GM23338 (cell line): ENCODE measurements at regions not wholly inside any gene's neighbourhood (a gene's known extent, or its start where the extent isn't known, plus 50 kb on each side); places are given as distances from the start of the nearest gene placed in this dataset.

Source experiments
- ATAC-seq: fragments of 200-7000 bp; cut with Tn5 transposase; 3 replicates; pipeline ENCODE4 v1.9.1; 2020
- DNase-seq: peaks from one replicate; pipeline ENCODE4 v3.0.0-alpha.2; 2015; ENCODE audit warnings: low spot score
- H2AFZ ChIP-seq: fragments of 200-600 bp; sonication (generic); 2 replicates; pipeline ENCODE4 v1.8.0; 2016; ENCODE audit warnings: antibody characterized with exemption, mild to moderate bottlenecking, moderate library complexity
- H3F3A ChIP-seq: fragments of 200-600 bp; sonication (generic); replicated peaks from 2 replicates; pipeline ENCODE4 v1.8.0; 2017; ENCODE audit warnings: antibody characterized with exemption, mixed run types, low read depth
- H3K27ac ChIP-seq: fragments of 200-600 bp; sonication (generic); 2 replicates; pipeline ENCODE4 v1.6.1; 2016; ENCODE audit warnings: low read depth
- H3K27me3 ChIP-seq: fragments of 200-600 bp; sonication (generic); 2 replicates; pipeline ENCODE4 v1.8.0; 2016; ENCODE audit warnings: mild to moderate bottlenecking, mixed run types, moderate library complexity; ENCODE audit not compliant: insufficient read depth
- H3K36me3 ChIP-seq: fragments of 200-600 bp; sonication (generic); 2 replicates; pipeline ENCODE4 v1.8.0; 2016; ENCODE audit warnings: mild to moderate bottlenecking; ENCODE audit not compliant: insufficient read depth
- H3K4me1 ChIP-seq: fragments of 200-600 bp; sonication (generic); 2 replicates; pipeline ENCODE4 v1.8.0; 2016; ENCODE audit warnings: mild to moderate bottlenecking, moderate library complexity; ENCODE audit not compliant: insufficient read depth
- H3K4me2 ChIP-seq: fragments of 200-600 bp; sonication (generic); 2 replicates; pipeline ENCODE4 v1.7.1; 2017; ENCODE audit warnings: mixed run types
- H3K4me3 ChIP-seq: fragments of 200-600 bp; sonication (generic); 2 replicates; pipeline ENCODE4 v1.6.1; 2016; ENCODE audit warnings: mixed run types
- H3K79me2 ChIP-seq: fragments of 200-600 bp; sonication (generic); replicated peaks from 2 replicates; pipeline ENCODE4 v1.8.0; 2017; ENCODE audit warnings: mild to moderate bottlenecking; ENCODE audit not compliant: insufficient read depth
- H3K9me2 ChIP-seq: fragments of 200-600 bp; sonication (generic); 2 replicates; pipeline ENCODE4 v1.8.0; 2017; ENCODE audit not compliant: insufficient read depth
- H4K20me1 ChIP-seq: fragments of 200-600 bp; sonication (generic); replicated peaks from 2 replicates; pipeline ENCODE4 v1.8.0; 2017; ENCODE audit warnings: mild to moderate bottlenecking; ENCODE audit not compliant: insufficient read depth
- H3K27ac Mint-ChIP-seq: 2 replicates; pipeline ENCODE4 v1.8.0; 2020; ENCODE audit warnings: inconsistent platforms, mild to moderate bottlenecking, moderate library complexity, mixed read lengths
- H3K27me3 Mint-ChIP-seq: 3 replicates; pipeline ENCODE4 v1.8.0; 2022; ENCODE audit warnings: low read depth, mild to moderate bottlenecking, moderate library complexity, mixed read lengths, inconsistent platforms; ENCODE audit not compliant: insufficient read depth, poor library complexity
- H3K36me3 Mint-ChIP-seq: 3 replicates; pipeline ENCODE4 v1.8.0; 2021; ENCODE audit warnings: low read depth, mild to moderate bottlenecking, inconsistent platforms, moderate library complexity, mixed read lengths
- H3K4me1 Mint-ChIP-seq: 3 replicates; pipeline ENCODE4 v1.8.0; 2020; ENCODE audit warnings: mild to moderate bottlenecking, inconsistent platforms, mixed read lengths
- H3K4me3 Mint-ChIP-seq: 3 replicates; pipeline ENCODE4 v1.8.0; 2021; ENCODE audit warnings: moderate library complexity, mild to moderate bottlenecking, inconsistent platforms, mixed read lengths
- H3K9me3 Mint-ChIP-seq: 3 replicates; pipeline ENCODE4 v1.8.0; 2020; ENCODE audit warnings: moderate library complexity, mild to moderate bottlenecking, inconsistent platforms, mixed read lengths
- CREB1 ChIP-seq: fragments of 250-450 bp; sonication (Bioruptor Pico); IDR thresholded peaks from 2 replicates; pipeline ENCODE4 v1.5.0; 2020; ENCODE audit warnings: low read depth, mild to moderate bottlenecking, moderate library complexity
- EZH2 ChIP-seq: fragments of 200-600 bp; sonication (generic); IDR thresholded peaks from one replicate; pipeline ENCODE4 v1.8.0; 2017; ENCODE audit warnings: antibody characterized with exemption, mild to moderate bottlenecking, low read depth; ENCODE audit not compliant: unreplicated experiment
- EZH2phosphoT487 ChIP-seq: fragments of 200-600 bp; sonication (generic); IDR thresholded peaks from one replicate; pipeline ENCODE4 v1.8.1; 2018; ENCODE audit warnings: antibody characterized with exemption; ENCODE audit not compliant: unreplicated experiment
- JUNB ChIP-seq: IDR thresholded peaks from one replicate; pipeline ENCODE4 v1.6.1; 2016; ENCODE audit warnings: antibody characterized with exemption; ENCODE audit not compliant: unreplicated experiment
- POLR2AphosphoS5 ChIP-seq: IDR thresholded peaks from 2 replicates; pipeline ENCODE4 v1.6.1; 2016; ENCODE audit warnings: antibody characterized with exemption, low read depth
- STAT1 ChIP-seq: IDR thresholded peaks from one replicate; pipeline ENCODE4 v1.6.1; 2016; ENCODE audit warnings: antibody characterized with exemption; ENCODE audit not compliant: unreplicated experiment
- ZNF114 ChIP-seq: fragments of 250-450 bp; sonication (Bioruptor Pico); IDR thresholded peaks from 2 replicates; pipeline ENCODE4 v1.5.0; 2020; ENCODE audit warnings: mild to moderate bottlenecking, moderate library complexity
- TF ChIP-seq, protein P1 (sequence below), 2 experiments: fragments of 200-600 bp in 1 of 2; sonication (generic) in 1 of 2; conservative IDR thresholded peaks; 2 replicates each; pipeline versions ENCODE4 v1.5.1 to v1.6.1; 2016 to 2017; ENCODE audit warnings: antibody characterized with exemption in 2 of 2, low read depth in 2 of 2, mild to moderate bottlenecking in 2 of 2, moderate library complexity in 1 of 2
- TF ChIP-seq, protein P2 (sequence below): IDR thresholded peaks from 2 replicates; pipeline ENCODE4 v1.6.1; 2016; ENCODE audit warnings: antibody characterized with exemption

DNA sequence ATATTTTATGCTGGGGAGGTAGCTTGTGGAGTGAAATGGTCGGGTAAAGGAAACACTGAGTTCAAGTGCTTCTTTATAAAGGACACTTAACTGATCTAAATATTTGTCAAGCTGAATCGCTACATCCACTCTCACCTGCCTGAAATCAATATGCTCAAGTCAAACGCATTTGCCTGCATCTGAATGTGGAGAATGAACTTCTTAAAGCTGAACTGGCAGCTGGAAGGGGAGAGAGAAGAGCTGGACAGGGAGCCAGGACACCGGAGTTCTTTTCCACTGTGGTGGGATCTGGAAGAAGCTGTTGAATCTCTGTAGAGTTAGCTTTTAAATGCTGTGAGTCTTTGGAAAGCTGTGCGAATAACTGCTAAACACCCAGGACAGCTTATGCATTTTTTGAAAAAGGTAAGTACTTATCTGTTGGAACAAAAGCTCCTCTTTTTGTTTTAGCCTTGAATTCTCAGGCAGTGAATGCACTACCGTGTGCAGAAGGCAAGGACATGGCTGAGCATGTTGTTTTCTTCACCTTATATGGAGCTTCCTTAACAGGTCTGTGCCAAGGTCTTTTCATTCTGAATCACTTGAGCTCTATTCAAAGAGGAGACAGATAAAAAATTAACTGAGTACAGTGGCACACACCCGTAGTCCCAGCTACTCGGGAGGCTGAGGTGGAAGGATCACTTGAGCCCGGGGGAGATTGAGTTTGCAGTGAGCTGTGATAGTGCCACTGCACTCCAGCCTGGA, 74.2 kb upstream of the KLF7 start (continued):
- TF ChIP-seq, protein P1, sequence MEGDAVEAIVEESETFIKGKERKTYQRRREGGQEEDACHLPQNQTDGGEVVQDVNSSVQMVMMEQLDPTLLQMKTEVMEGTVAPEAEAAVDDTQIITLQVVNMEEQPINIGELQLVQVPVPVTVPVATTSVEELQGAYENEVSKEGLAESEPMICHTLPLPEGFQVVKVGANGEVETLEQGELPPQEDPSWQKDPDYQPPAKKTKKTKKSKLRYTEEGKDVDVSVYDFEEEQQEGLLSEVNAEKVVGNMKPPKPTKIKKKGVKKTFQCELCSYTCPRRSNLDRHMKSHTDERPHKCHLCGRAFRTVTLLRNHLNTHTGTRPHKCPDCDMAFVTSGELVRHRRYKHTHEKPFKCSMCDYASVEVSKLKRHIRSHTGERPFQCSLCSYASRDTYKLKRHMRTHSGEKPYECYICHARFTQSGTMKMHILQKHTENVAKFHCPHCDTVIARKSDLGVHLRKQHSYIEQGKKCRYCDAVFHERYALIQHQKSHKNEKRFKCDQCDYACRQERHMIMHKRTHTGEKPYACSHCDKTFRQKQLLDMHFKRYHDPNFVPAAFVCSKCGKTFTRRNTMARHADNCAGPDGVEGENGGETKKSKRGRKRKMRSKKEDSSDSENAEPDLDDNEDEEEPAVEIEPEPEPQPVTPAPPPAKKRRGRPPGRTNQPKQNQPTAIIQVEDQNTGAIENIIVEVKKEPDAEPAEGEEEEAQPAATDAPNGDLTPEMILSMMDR (conservative IDR thresholded peaks at IDR 0.05; ENCODE audit: low read depth in 2 of 2): no peak
- TF ChIP-seq POLR2AphosphoS5 (no peak), ZNF114 (CRISPR knock-in tag) (no peak), CREB1 (CRISPR knock-in tag) (no peak)

DNA sequence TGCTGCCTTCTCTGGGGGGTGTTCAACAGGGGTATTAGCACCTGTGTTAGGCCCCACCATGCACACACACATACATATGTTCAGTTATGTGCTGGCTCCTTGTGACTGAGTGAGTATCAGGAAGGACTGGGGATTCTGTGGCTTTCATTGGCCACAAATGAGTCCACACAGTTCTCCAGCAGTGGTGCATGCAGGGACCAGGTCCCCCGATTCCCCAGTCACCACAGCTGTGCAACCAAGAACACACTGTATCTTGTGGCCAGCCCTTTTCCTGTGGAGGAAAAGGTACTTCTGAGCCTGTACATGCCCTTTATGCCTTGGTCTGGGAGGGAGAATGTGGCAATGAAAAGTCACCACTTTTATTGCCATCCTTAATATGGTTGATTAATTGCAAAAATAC, 74.9 kb upstream of the KLF7 start:
- H3K27me3 Mint-ChIP-seq: no peaks in the 10 kb centered on the region
- no peak for TF ChIP-seq POLR2AphosphoS5
- TF ChIP-seq, protein P2, sequence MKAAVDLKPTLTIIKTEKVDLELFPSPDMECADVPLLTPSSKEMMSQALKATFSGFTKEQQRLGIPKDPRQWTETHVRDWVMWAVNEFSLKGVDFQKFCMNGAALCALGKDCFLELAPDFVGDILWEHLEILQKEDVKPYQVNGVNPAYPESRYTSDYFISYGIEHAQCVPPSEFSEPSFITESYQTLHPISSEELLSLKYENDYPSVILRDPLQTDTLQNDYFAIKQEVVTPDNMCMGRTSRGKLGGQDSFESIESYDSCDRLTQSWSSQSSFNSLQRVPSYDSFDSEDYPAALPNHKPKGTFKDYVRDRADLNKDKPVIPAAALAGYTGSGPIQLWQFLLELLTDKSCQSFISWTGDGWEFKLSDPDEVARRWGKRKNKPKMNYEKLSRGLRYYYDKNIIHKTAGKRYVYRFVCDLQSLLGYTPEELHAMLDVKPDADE: no peak
- TF ChIP-seq, protein P1 (conservative IDR thresholded peaks at IDR 0.05; ENCODE audit: low read depth in 2 of 2): no peak
- TF ChIP-seq JUNB: no peak
- no peak for TF ChIP-seq CREB1 (CRISPR knock-in tag)
- no peak for TF ChIP-seq STAT1
- TF ChIP-seq ZNF114 (CRISPR knock-in tag): no peak
- no peak for TF ChIP-seq EZH2phosphoT487
- no peak for TF ChIP-seq EZH2
- no peak overlapping the region for H3K4me2 ChIP-seq
- H3F3A ChIP-seq: no peaks in the 10 kb centered on the region
- ATAC-seq (no peak), DNase-seq (no peak)
- H2AFZ ChIP-seq: no peak overlapping the region
- H3K27ac ChIP-seq: no peak overlapping the region
- no peak overlapping the region for H3K4me3 ChIP-seq
- no peaks in the 10 kb centered on the region for H4K20me1 ChIP-seq
- H3K9me3 Mint-ChIP-seq: no peaks in the 10 kb centered on the region
- no peaks in the 10 kb centered on the region; the same call in 2 of the 3 replicates for H3K36me3 Mint-ChIP-seq
- no peaks in the 10 kb centered on the region for H3K79me2 ChIP-seq
- no peaks in the 10 kb centered on the region for H3K27me3 ChIP-seq
- peaks cover 13% of the 10 kb centered on the region; the same call in 1 of the 2 replicates for H3K4me1 ChIP-seq
- peaks cover 21% of the 10 kb centered on the region for H3K4me1 Mint-ChIP-seq
- H3K9me2 ChIP-seq: 0 out of 2 replicates have a peak, but pooled peaks cover 3% of the 10 kb centered on the region
- no peak overlapping the region for H3K27ac Mint-ChIP-seq
- H3K4me3 Mint-ChIP-seq: no peak overlapping the region
- no peaks in the 10 kb centered on the region for H3K36me3 ChIP-seq
